Trophoblast cell (in vitro differentiated cells and primary cell): ENCODE measurements at regions not wholly inside any gene's neighbourhood (a gene's known extent, or its start where the extent isn't known, plus 50 kb on each side); places are given as distances from the start of the nearest gene placed in this dataset.

Experiments
- DNase-seq, 2 donors: peaks; one replicate each; pipeline ENCODE4 v3.0.0-alpha.2; 2016
- H2AFZ ChIP-seq: 2 replicates; pipeline ENCODE4 v1.6.1; 2013; ENCODE audit warnings: low read length, moderate library complexity, mild to moderate bottlenecking; ENCODE audit not compliant: insufficient read depth, poor library complexity
- H2AK5ac ChIP-seq: 2 replicates; pipeline ENCODE4 v1.6.1; 2013; ENCODE audit warnings: mild to moderate bottlenecking, low read length
- H2BK120ac ChIP-seq: 2 replicates; pipeline ENCODE4 v1.6.1; 2013; ENCODE audit warnings: low read length, mild to moderate bottlenecking, moderate library complexity; ENCODE audit not compliant: insufficient read depth, poor library complexity
- H2BK12ac ChIP-seq: 2 replicates; pipeline ENCODE4 v1.6.1; 2013; ENCODE audit warnings: mild to moderate bottlenecking, low read length, moderate library complexity
- H2BK5ac ChIP-seq: 2 replicates; pipeline ENCODE4 v1.6.1; 2013; ENCODE audit warnings: low read length, low read depth, moderate library complexity, mild to moderate bottlenecking; ENCODE audit not compliant: poor library complexity
- H3K14ac ChIP-seq: 2 replicates; pipeline ENCODE4 v1.6.1; 2013; ENCODE audit warnings: mild to moderate bottlenecking, low read length
- H3K18ac ChIP-seq: 2 replicates; pipeline ENCODE4 v1.6.1; 2013; ENCODE audit warnings: mild to moderate bottlenecking, low read length
- H3K23ac ChIP-seq: 2 replicates; pipeline ENCODE4 v1.6.1; 2013; ENCODE audit warnings: low read length
- H3K27ac ChIP-seq: 2 replicates; pipeline ENCODE4 v1.5.1; 2013; ENCODE audit warnings: low read depth, mild to moderate bottlenecking, inconsistent platforms, low read length, moderate library complexity
- H3K27me3 ChIP-seq: 2 replicates; pipeline ENCODE4 v1.6.1; 2013; ENCODE audit warnings: inconsistent platforms, mild to moderate bottlenecking, low read length, moderate library complexity; ENCODE audit not compliant: insufficient read depth
- H3K36me3 ChIP-seq, 2 experiments: 1 replicate in 1 of 2; 2 replicates in 1 of 2; pipeline ENCODE4 v1.6.1; 2013; ENCODE audit warnings: low read length in 2 of 2, mild to moderate bottlenecking in 2 of 2, moderate library complexity in 1 of 2; ENCODE audit not compliant: insufficient read depth in 2 of 2, control insufficient read depth in 1 of 2
- H3K4ac ChIP-seq: 2 replicates; pipeline ENCODE4 v1.6.1; 2013; ENCODE audit warnings: low read depth, mild to moderate bottlenecking, low read length, moderate library complexity
- H3K4me1 ChIP-seq, 2 experiments: 1 replicate in 1 of 2; 2 replicates in 1 of 2; pipeline ENCODE4 v1.6.1; 2013; ENCODE audit warnings: low read length in 2 of 2, mild to moderate bottlenecking in 2 of 2, moderate library complexity in 1 of 2; ENCODE audit not compliant: insufficient read depth in 2 of 2, control insufficient read depth in 1 of 2
- H3K4me2 ChIP-seq: 2 replicates; pipeline ENCODE4 v1.6.1; 2013; ENCODE audit warnings: inconsistent platforms, mild to moderate bottlenecking, low read length, moderate library complexity
- H3K4me3 ChIP-seq: 2 replicates; pipeline ENCODE4 v1.5.1; 2013; ENCODE audit warnings: mild to moderate bottlenecking, low read depth, low read length, inconsistent platforms
- H3K79me1 ChIP-seq: one replicate; pipeline ENCODE4 v1.6.1; 2013; ENCODE audit warnings: low read length
- H3K79me2 ChIP-seq: 2 replicates; pipeline ENCODE4 v1.6.1; 2013; ENCODE audit warnings: low read length, mild to moderate bottlenecking; ENCODE audit not compliant: control insufficient read depth, insufficient read depth, poor library complexity
- H3K9ac ChIP-seq: 2 replicates; pipeline ENCODE4 v1.6.1; 2013; ENCODE audit warnings: mild to moderate bottlenecking, low read length
- H3K9me3 ChIP-seq: 2 replicates; pipeline ENCODE4 v1.6.1; 2013; ENCODE audit warnings: low read depth, mild to moderate bottlenecking, control low read depth, inconsistent platforms, low read length; ENCODE audit not compliant: insufficient read depth
- H4K12ac ChIP-seq: 2 replicates; pipeline ENCODE4 v1.6.1; 2013; ENCODE audit warnings: low read depth, mild to moderate bottlenecking, low read length, moderate library complexity
- H4K8ac ChIP-seq: 2 replicates; pipeline ENCODE4 v1.6.1; 2013; ENCODE audit warnings: low read depth, mild to moderate bottlenecking, low read length, moderate library complexity
- H4K91ac ChIP-seq: one replicate; pipeline ENCODE4 v1.6.1; 2013; ENCODE audit warnings: low read depth, mild to moderate bottlenecking, low read length, moderate library complexity
- whole genome bisulfite sequencing: extraction: QIAGEN DNeasy Blood & Tissue Kit; methylation state at CpG from one replicate; pipeline ENCODE4 v1.1.7; 2013; ENCODE audit warnings: missing lambda C conversion rate; ENCODE audit not compliant: insufficient read length, insufficient coverage; ENCODE audit errors: extremely low coverage; 5-methylcytosine and 5-hydroxymethylcytosine counted together

GRCh38 chr3:125645616-125646015 is 50.3 kb upstream of the OSBPL11 start:
- Histone ChIP-seq H2AFZ (no peak overlapping the region), H4K91ac (no peak overlapping the region), H3K4me3 (no peak overlapping the region), H3K4me2 (no peak overlapping the region), H3K36me3 (no peaks in the 10 kb centered on the region), H3K18ac (no peak overlapping the region), H4K12ac (no peak overlapping the region), H2BK120ac (no peak overlapping the region), H2BK5ac (no peak overlapping the region), H3K27me3 (no peaks in the 10 kb centered on the region), H3K9ac (no peak overlapping the region), H3K23ac (no peak overlapping the region), H3K4me1 (peaks cover 6 to 11% of the 10 kb centered on the region in 2 experiments), H3K9me3 (no peaks in the 10 kb centered on the region), H3K4ac (no peak overlapping the region), H2AK5ac (no peak overlapping the region), H3K14ac (no peak overlapping the region), H4K8ac (no peak overlapping the region), H2BK12ac (no peak overlapping the region), H3K79me1 (peaks cover 2% of the 10 kb centered on the region), H3K27ac (no peak overlapping the region), H3K79me2 (no peaks in the 10 kb centered on the region)
- no CpG with 5 or more reads among the region's 2 CpGs for WGBS
- DNase-seq: no peak

DNA sequence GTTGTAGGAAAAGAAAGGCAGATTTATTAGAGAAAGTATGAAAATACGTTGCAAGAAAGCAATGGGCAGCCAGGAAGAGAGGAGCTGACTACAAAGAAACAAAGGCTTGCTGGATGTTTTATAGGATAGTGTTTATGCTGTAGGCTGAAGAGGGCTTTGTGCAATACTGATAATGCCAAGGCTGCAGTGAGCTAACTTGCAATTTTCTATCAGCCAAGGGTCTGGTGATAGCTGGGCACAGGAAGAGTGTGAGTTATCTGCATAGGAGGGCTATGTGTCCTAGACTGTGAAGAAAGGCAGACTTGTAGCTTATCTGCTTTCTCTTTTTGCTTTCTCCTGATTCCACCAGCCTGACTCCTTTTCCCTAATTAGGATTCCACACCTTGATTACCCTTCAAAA is 51.3 kb upstream of the OSBPL11 start:
- Histone ChIP-seq H4K12ac (no peak overlapping the region), H4K8ac (no peak overlapping the region), H2AK5ac (no peak overlapping the region), H3K79me1 (peaks cover 2% of the 10 kb centered on the region), H3K23ac (no peak overlapping the region), H3K9me3 (no peaks in the 10 kb centered on the region), H2BK5ac (peak overlapping the region; percentile 21), H3K79me2 (no peaks in the 10 kb centered on the region), H3K18ac (no peak overlapping the region), H3K9ac (no peak overlapping the region), H3K4ac (no peak overlapping the region), H2BK12ac (peak overlapping the region; percentile 30), H3K36me3 (no peaks in the 10 kb centered on the region), H3K4me3 (no peak overlapping the region), H2BK120ac (peak overlapping the region; percentile 38), H3K27ac (peak overlapping the region; percentile 58), H2AFZ (no peak overlapping the region), H3K4me2 (no peak overlapping the region), H4K91ac (peak overlapping the region; percentile 18), H3K14ac (peak overlapping the region; percentile 40), H3K4me1 (peaks cover 6 to 11% of the 10 kb centered on the region in 2 experiments), H3K27me3 (no peaks in the 10 kb centered on the region)
- no CpG with 5 or more reads among the region's 1 CpG for WGBS
- DNase-seq: no peak

GRCh38 chr3:125647318-125648014 is 52.2 kb upstream of the OSBPL11 start:
- H3K4ac ChIP-seq: no peak overlapping the region
- H4K91ac ChIP-seq: peak overlapping the region; percentile 52
- H4K12ac ChIP-seq: no peak overlapping the region
- H2BK120ac ChIP-seq: peak overlapping the region; percentile 10
- peak overlapping the region; percentile 55 for H2BK5ac ChIP-seq
- H2AK5ac ChIP-seq: no peak overlapping the region
- peak overlapping the region; percentile 49 for H3K4me2 ChIP-seq
- H3K4me1 ChIP-seq: peaks cover 6 to 11% of the 10 kb centered on the region in 2 experiments
- peaks cover 2% of the 10 kb centered on the region for H3K79me1 ChIP-seq
- H3K18ac ChIP-seq: no peak overlapping the region
- DNase-seq: peak; percentile 95 to 96
- no peak overlapping the region for H3K14ac ChIP-seq
- no peaks in the 10 kb centered on the region for H3K9me3 ChIP-seq
- H3K79me2 ChIP-seq: no peaks in the 10 kb centered on the region
- no peak overlapping the region for H2AFZ ChIP-seq
- no peak overlapping the region for H3K9ac ChIP-seq
- H3K4me3 ChIP-seq: no peak overlapping the region
- H4K8ac ChIP-seq: peak overlapping the region; percentile 59
- H3K23ac ChIP-seq: no peak overlapping the region
- H2BK12ac ChIP-seq: no peak overlapping the region
- H3K27ac ChIP-seq: peak overlapping the region; percentile 78
- no peaks in the 10 kb centered on the region for H3K36me3 ChIP-seq
- no CpG with 5 or more reads among the region's 8 CpGs for WGBS
- H3K27me3 ChIP-seq: no peaks in the 10 kb centered on the region

GRCh38 chr3:125651244-125651643 is 55.9 kb upstream of the OSBPL11 start:
- no peak overlapping the region for H4K91ac ChIP-seq
- no peak overlapping the region for H4K8ac ChIP-seq
- no peak overlapping the region for H2AFZ ChIP-seq
- no peak overlapping the region for H4K12ac ChIP-seq
- no peaks in the 10 kb centered on the region for H3K27me3 ChIP-seq
- no peak overlapping the region for H3K4me2 ChIP-seq
- no peaks in the 10 kb centered on the region for H3K79me2 ChIP-seq
- no peak overlapping the region for H3K9ac ChIP-seq
- H3K18ac ChIP-seq: no peak overlapping the region
- H3K79me1 ChIP-seq: peaks cover 2% of the 10 kb centered on the region
- no peaks in the 10 kb centered on the region for H3K36me3 ChIP-seq
- H3K14ac ChIP-seq: no peak overlapping the region
- H3K23ac ChIP-seq: no peak overlapping the region
- no peak overlapping the region for H3K27ac ChIP-seq
- peaks cover 6 to 11% of the 10 kb centered on the region in 2 experiments for H3K4me1 ChIP-seq
- no peaks in the 10 kb centered on the region for H3K9me3 ChIP-seq
- peak; percentile 91 to 93 for DNase-seq
- no peak overlapping the region for H2AK5ac ChIP-seq
- H2BK120ac ChIP-seq: no peak overlapping the region
- WGBS: no CpG with 5 or more reads among the region's 5 CpGs
- no peak overlapping the region for H3K4ac ChIP-seq
- no peak overlapping the region for H3K4me3 ChIP-seq
- H2BK5ac ChIP-seq: no peak overlapping the region
- H2BK12ac ChIP-seq: no peak overlapping the region
